Calu3 (cell line): ENCODE measurements at regions not wholly inside any gene's neighbourhood (a gene's known extent, or its start where the extent isn't known, plus 50 kb on each side); places are given as distances from the start of the nearest gene placed in this dataset.

ENCODE experiments used
- BruUV-seq: library from RNA; stranded (reverse); fragments of 400-500 nt; replicated peaks from 2 replicates; lab custom pipeline; 2021; lab: Mats Ljungman, UMichigan
- CTCF ChIA-PET: fragments of 300-600 bp; sonication (Branson Sonifier 250); formaldehyde crosslinking; loops from one replicate; lab custom pipeline; 2022; ENCODE audit warnings: antibody characterized with exemption; lab: Charles Lee
- DNase-seq: peaks from one replicate; pipeline ENCODE4 v3.0.0; 2022
- H3K27ac Mint-ChIP-seq: one replicate; pipeline ENCODE4 v1.8.0; 2022; ENCODE audit warnings: mixed read lengths; ENCODE audit not compliant: unreplicated experiment
- H3K27me3 Mint-ChIP-seq: one replicate; pipeline ENCODE4 v1.8.0; 2022; ENCODE audit warnings: mixed read lengths; ENCODE audit not compliant: unreplicated experiment
- H3K36me3 Mint-ChIP-seq: one replicate; pipeline ENCODE4 v1.8.0; 2022; ENCODE audit warnings: mild to moderate bottlenecking, moderate library complexity, mixed read lengths; ENCODE audit not compliant: insufficient read depth, unreplicated experiment
- H3K4me1 Mint-ChIP-seq: one replicate; pipeline ENCODE4 v1.8.0; 2022; ENCODE audit warnings: mild to moderate bottlenecking, low read depth, mixed read lengths; ENCODE audit not compliant: unreplicated experiment
- H3K4me3 Mint-ChIP-seq: one replicate; pipeline ENCODE4 v1.8.0; 2022; ENCODE audit warnings: mild to moderate bottlenecking, low read depth, moderate library complexity, mixed read lengths; ENCODE audit not compliant: unreplicated experiment
- H3K9me3 Mint-ChIP-seq: one replicate; pipeline ENCODE4 v1.8.0; 2022; ENCODE audit warnings: low read depth, mixed read lengths; ENCODE audit not compliant: unreplicated experiment
- intact Hi-C: fragments of 100-400 bp; cut with micrococcal nuclease; formaldehyde crosslinking; loops from one replicate; pipeline ENCODE4 v1.10.0; 2022; ENCODE audit not compliant: unreplicated experiment
- TF ChIP-seq, protein P1 (sequence below): fragments of 200-600 bp; IDR thresholded peaks from one replicate; pipeline ENCODE4 v1.8.0; 2022; ENCODE audit warnings: antibody characterized with exemption; ENCODE audit not compliant: unreplicated experiment

DNA sequence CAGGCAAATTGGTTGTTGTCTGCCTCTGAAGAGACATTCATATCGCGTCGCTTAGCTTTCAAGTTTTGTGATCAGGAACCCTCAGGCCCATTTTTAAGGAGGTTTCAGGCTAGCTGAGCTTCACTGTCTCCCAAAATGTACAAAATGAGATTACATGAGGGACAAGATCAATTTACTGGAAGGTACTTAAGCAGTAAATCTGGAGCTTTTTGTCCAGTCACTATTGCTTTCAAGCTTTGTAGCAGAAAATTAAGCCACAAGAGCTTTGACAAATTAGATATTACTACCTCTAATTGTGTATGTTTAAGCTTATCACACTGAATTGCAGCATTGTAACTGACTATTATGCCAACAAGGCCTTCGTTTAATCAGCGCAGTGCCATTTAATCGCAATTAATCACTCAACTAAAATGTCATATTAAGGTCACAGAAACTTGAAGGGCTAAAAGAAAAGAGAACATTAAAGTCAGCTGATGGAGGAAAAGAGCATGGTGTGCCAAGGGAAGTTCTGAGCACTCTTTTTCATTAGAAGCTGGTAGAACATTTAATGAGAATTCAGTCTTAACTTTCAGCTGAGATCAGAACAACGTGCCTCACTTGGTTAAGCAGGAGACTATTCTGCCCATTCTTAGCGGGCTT lies 353.0 kb downstream of the FBXO8 start:
- intact Hi-C loops = no loop called here
- CTCF ChIA-PET = no interaction called here
- Mint-ChIP-seq H3K4me1 (no peaks in the 10 kb centered on the region), H3K9me3 (no peaks in the 10 kb centered on the region), H3K36me3 (no peaks in the 10 kb centered on the region), H3K27me3 (no peaks in the 10 kb centered on the region), H3K27ac (no peak overlapping the region), H3K4me3 (no peak overlapping the region)
- TF ChIP-seq, protein P1, sequence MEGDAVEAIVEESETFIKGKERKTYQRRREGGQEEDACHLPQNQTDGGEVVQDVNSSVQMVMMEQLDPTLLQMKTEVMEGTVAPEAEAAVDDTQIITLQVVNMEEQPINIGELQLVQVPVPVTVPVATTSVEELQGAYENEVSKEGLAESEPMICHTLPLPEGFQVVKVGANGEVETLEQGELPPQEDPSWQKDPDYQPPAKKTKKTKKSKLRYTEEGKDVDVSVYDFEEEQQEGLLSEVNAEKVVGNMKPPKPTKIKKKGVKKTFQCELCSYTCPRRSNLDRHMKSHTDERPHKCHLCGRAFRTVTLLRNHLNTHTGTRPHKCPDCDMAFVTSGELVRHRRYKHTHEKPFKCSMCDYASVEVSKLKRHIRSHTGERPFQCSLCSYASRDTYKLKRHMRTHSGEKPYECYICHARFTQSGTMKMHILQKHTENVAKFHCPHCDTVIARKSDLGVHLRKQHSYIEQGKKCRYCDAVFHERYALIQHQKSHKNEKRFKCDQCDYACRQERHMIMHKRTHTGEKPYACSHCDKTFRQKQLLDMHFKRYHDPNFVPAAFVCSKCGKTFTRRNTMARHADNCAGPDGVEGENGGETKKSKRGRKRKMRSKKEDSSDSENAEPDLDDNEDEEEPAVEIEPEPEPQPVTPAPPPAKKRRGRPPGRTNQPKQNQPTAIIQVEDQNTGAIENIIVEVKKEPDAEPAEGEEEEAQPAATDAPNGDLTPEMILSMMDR = no peak
- no peak for DNase-seq
- BruUV-seq = no TSS peak

DNA sequence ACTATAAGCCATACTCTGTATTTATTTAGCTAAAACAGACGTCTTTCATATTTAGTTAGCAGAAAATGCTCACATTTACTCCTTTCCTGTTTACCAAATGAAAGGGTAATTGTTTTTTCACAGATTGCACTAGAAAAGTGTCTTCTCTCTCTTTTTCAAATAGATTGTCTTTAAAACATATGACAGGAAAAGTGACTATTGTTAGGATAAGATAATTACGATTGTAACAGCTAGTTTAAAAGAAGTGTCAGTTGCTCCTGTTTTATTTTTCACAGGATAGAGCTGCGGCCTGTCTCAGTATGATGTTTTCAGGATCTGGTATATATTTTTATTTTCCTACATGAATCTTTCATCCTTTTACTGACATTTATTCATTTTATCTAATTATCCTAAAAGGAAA lies 353.5 kb downstream of the FBXO8 start:
- no peaks in the 10 kb centered on the region for H3K36me3 Mint-ChIP-seq
- no peaks in the 10 kb centered on the region for H3K4me1 Mint-ChIP-seq
- H3K4me3 Mint-ChIP-seq = no peak overlapping the region
- TF ChIP-seq, protein P1 = no peak
- no peaks in the 10 kb centered on the region for H3K27me3 Mint-ChIP-seq
- CTCF ChIA-PET = no interaction called here
- BruUV-seq = no TSS peak
- H3K9me3 Mint-ChIP-seq = no peaks in the 10 kb centered on the region
- intact Hi-C loops = no loop called here
- H3K27ac Mint-ChIP-seq = no peak overlapping the region
- DNase-seq = no peak

DNA sequence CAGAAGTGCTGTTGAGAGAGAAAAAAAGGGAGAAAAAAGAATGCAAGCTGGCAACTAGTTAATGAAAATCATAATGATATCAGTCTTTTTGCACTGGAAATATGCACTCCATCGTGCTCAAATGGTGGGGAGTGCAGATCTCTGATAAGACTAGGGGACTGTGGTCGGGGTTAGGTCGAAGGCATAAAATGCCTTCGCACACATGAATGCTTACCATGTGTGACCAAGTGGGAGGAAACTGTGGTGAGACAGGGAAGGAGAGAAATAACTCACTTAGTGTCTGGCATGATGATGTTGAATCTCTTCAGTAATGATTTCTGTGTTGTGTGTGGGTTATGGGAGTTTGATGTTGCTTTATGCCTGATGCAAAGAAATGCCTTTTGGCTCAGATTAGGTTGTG lies 358.9 kb downstream of the FBXO8 start:
- TF ChIP-seq, protein P1 = no peak
- Mint-ChIP-seq H3K27me3 (no peaks in the 10 kb centered on the region), H3K9me3 (no peaks in the 10 kb centered on the region), H3K4me3 (no peak overlapping the region), H3K4me1 (no peaks in the 10 kb centered on the region), H3K27ac (no peak overlapping the region), H3K36me3 (no peaks in the 10 kb centered on the region)
- no peak for DNase-seq
- CTCF ChIA-PET = no interaction called here
- intact Hi-C loops = no loop called here
- no TSS peak for BruUV-seq

DNA sequence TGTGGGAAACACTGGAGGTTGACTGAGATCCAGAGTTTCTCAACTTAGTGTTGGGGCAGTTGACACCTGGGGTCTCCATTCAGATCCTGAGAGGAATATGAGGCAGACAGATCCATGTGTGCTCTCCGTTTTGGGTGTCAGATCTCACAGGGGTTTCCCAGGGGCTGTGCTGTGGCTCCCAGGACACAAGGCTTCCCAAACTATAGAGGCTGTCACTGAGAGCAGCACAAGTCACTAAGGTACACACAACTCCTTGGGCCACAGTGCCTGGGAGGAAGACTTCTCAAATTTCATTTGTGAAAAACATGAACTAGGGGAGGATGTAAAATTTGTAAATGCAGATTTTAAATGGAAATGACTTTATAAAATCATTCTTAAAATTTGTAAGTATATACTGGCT lies 363.6 kb downstream of the FBXO8 start:
- Mint-ChIP-seq H3K36me3 (no peaks in the 10 kb centered on the region), H3K27me3 (no peaks in the 10 kb centered on the region), H3K9me3 (no peaks in the 10 kb centered on the region), H3K4me3 (no peak overlapping the region), H3K27ac (no peak overlapping the region), H3K4me1 (no peaks in the 10 kb centered on the region)
- DNase-seq = no peak
- CTCF ChIA-PET = no interaction called here
- no TSS peak for BruUV-seq
- TF ChIP-seq, protein P1 = no peak
- intact Hi-C loops = no loop called here
